ENCODE measurements at regions not wholly inside any gene's neighbourhood (a gene's known extent, or its start where the extent isn't known, plus 50 kb on each side); places are given as distances from the start of the nearest gene placed in this dataset.

- Mint-ChIP-seq H3K4me1 (peaks cover 5% of the 10 kb centered on the region), H3K36me3 (ENCODE audit: low read depth) (no peaks in the 10 kb centered on the region), H3K27ac (no peak overlapping the region), H3K27me3 (ENCODE audit: low read depth) (no peaks in the 10 kb centered on the region), H3K4me3 (no peak overlapping the region), H3K9me3 (no peaks in the 10 kb centered on the region)
- TF ChIP-seq, protein P1, sequence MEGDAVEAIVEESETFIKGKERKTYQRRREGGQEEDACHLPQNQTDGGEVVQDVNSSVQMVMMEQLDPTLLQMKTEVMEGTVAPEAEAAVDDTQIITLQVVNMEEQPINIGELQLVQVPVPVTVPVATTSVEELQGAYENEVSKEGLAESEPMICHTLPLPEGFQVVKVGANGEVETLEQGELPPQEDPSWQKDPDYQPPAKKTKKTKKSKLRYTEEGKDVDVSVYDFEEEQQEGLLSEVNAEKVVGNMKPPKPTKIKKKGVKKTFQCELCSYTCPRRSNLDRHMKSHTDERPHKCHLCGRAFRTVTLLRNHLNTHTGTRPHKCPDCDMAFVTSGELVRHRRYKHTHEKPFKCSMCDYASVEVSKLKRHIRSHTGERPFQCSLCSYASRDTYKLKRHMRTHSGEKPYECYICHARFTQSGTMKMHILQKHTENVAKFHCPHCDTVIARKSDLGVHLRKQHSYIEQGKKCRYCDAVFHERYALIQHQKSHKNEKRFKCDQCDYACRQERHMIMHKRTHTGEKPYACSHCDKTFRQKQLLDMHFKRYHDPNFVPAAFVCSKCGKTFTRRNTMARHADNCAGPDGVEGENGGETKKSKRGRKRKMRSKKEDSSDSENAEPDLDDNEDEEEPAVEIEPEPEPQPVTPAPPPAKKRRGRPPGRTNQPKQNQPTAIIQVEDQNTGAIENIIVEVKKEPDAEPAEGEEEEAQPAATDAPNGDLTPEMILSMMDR (IDR thresholded peaks at IDR 0.05; ENCODE audit: unreplicated experiment in 3 of 3) = no peak
These were observed 453.0 kb downstream of the DIPK2A start for GRCh38 chr3:144424606-144425005.

- Mint-ChIP-seq H3K27ac (no peak overlapping the region), H3K4me3 (no peak overlapping the region), H3K36me3 (ENCODE audit: low read depth) (no peaks in the 10 kb centered on the region), H3K27me3 (ENCODE audit: low read depth) (no peaks in the 10 kb centered on the region), H3K4me1 (peaks cover 5% of the 10 kb centered on the region), H3K9me3 (no peaks in the 10 kb centered on the region)
- TF ChIP-seq, protein P1 (IDR thresholded peaks at IDR 0.05; ENCODE audit: unreplicated experiment in 3 of 3) = no peak
These were observed 454.7 kb downstream of the DIPK2A start for GRCh38 chr3:144426366-144426765.

DNA sequence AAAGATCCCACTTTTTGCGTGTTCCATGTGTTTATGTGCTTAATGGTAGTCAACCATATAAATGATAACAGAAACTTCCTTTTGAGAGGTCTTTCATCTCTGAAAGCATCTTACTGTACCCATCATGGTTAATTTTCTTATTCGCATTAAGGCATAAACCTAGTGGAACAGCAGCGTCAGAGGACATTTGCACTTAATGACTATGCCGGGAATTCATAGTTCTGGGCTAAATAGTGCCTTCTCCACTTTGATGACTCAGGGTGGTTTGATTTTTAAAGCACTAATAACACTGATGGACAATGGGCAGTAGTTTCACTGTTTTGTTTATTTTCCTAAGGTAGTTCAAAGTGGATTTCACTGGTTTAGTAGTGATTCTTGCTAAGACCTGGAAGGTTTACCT is 455.3 kb downstream of the DIPK2A start:
- Mint-ChIP-seq H3K27me3 (ENCODE audit: low read depth) (no peaks in the 10 kb centered on the region), H3K4me1 (peaks cover 5% of the 10 kb centered on the region), H3K36me3 (ENCODE audit: low read depth) (no peaks in the 10 kb centered on the region), H3K27ac (no peak overlapping the region), H3K9me3 (no peaks in the 10 kb centered on the region), H3K4me3 (no peak overlapping the region)
- TF ChIP-seq, protein P1 (IDR thresholded peaks at IDR 0.05; ENCODE audit: unreplicated experiment in 3 of 3) = no peak

GRCh38 chr3:144429719-144430121 is 458.1 kb downstream of the DIPK2A start:
- TF ChIP-seq, protein P1 (IDR thresholded peaks at IDR 0.05; ENCODE audit: unreplicated experiment in 3 of 3) = no peak
- H3K4me3 Mint-ChIP-seq = no peak overlapping the region
- H3K27me3 Mint-ChIP-seq (ENCODE audit: low read depth) = no peaks in the 10 kb centered on the region
- H3K36me3 Mint-ChIP-seq (ENCODE audit: low read depth) = no peaks in the 10 kb centered on the region
- no peaks in the 10 kb centered on the region for H3K9me3 Mint-ChIP-seq
- H3K27ac Mint-ChIP-seq = no peak overlapping the region
- H3K4me1 Mint-ChIP-seq = no peaks in the 10 kb centered on the region

DNA sequence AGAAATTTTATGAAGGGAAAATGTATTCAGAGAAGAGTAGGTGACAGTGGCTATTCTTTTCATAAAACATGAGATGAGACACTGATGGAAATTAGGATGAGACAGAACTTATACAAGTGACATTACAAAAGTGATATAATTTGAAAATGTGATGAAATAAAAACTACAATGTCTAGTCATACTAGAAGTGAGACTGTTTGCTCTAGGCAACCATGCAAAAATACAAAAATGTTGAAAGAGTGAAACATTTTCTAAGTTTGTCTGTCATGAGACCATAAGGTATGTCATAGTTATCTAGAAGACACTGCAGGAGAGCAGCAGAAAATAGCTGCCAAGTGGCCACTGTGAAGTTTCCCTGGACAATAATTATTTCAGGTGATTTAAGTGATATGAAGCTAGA is 459.5 kb downstream of the DIPK2A start:
- no peak overlapping the region for H3K27ac Mint-ChIP-seq
- no peak overlapping the region for H3K4me3 Mint-ChIP-seq
- H3K4me1 Mint-ChIP-seq = no peaks in the 10 kb centered on the region
- no peaks in the 10 kb centered on the region for H3K9me3 Mint-ChIP-seq
- no peaks in the 10 kb centered on the region for H3K27me3 Mint-ChIP-seq (ENCODE audit: low read depth)
- H3K36me3 Mint-ChIP-seq (ENCODE audit: low read depth) = no peaks in the 10 kb centered on the region
- TF ChIP-seq, protein P1 (IDR thresholded peaks at IDR 0.05; ENCODE audit: unreplicated experiment in 3 of 3) = no peak

GRCh38 chr3:144433006-144433405 is 461.4 kb downstream of the DIPK2A start:
- TF ChIP-seq, protein P1 (IDR thresholded peaks at IDR 0.05; ENCODE audit: unreplicated experiment in 3 of 3) = no peak
- Mint-ChIP-seq H3K36me3 (ENCODE audit: low read depth) (no peaks in the 10 kb centered on the region), H3K27me3 (ENCODE audit: low read depth) (no peaks in the 10 kb centered on the region), H3K27ac (no peak overlapping the region), H3K4me1 (no peaks in the 10 kb centered on the region), H3K4me3 (no peak overlapping the region), H3K9me3 (no peaks in the 10 kb centered on the region)
